ENCODE measurements at regions not wholly inside any gene's neighbourhood (a gene's known extent, or its start where the extent isn't known, plus 50 kb on each side); places are given as distances from the start of the nearest gene placed in this dataset.

GRCh38 chr10:78829565-78829964 lies 239.2 kb upstream of the ZMIZ1 start:
- CTCF ChIA-PET (ENCODE audit: unreplicated experiment), result no interaction called here
- H3K4me3 ChIP-seq (ENCODE audit: low read depth, low read length, poor library complexity, severe bottlenecking), result no peak overlapping the region

GRCh38 chr10:78830062-78830975 lies 238.4 kb upstream of the ZMIZ1 start:
- Histone ChIP-seq H3K9me3 (ENCODE audit: low read length) (no peaks in the 10 kb centered on the region), H3K36me3 (ENCODE audit: insufficient read depth, low read length) (no peaks in the 10 kb centered on the region), H3K4me1 (ENCODE audit: insufficient read depth, low read length, poor library complexity, severe bottlenecking) (no peaks in the 10 kb centered on the region), H3K4me3 (ENCODE audit: low read depth, low read length, poor library complexity, severe bottlenecking) (no peak overlapping the region), H3K9me2 (ENCODE audit: insufficient read depth, low read length) (no peaks in the 10 kb centered on the region), H3K79me2 (ENCODE audit: insufficient read depth, low read depth, low read length) (no peaks in the 10 kb centered on the region), H3K27ac (ENCODE audit: low read depth, low read length, poor library complexity, severe bottlenecking) (no peak overlapping the region), H4K20me1 (ENCODE audit: insufficient read depth, low read length) (no peaks in the 10 kb centered on the region), H3K4me2 (ENCODE audit: low read length) (no peak overlapping the region), H2AFZ (ENCODE audit: low read length) (no peak overlapping the region)
- ChIA-PET POLR2A (no interaction called here), CTCF (ENCODE audit: unreplicated experiment) (no interaction called here)
- no TSS peak for BruUV-seq (replicated peaks)
- TF ChIP-seq CTCF (conservative IDR thresholded peaks at IDR 0.05; ENCODE audit: low read length), result no peak
- no peak for TF ChIP-seq EZH2phosphoT487 (IDR thresholded peaks at IDR 0.05; ENCODE audit: borderline replicate concordance, low read depth, low read length)
- intact Hi-C loops (cut with micrococcal nuclease; ENCODE audit: unreplicated experiment), result no loop called here
- DNase-seq (ENCODE audit: low spot score), result no peak

More at GRCh38 chr10:78829565-78829964, 239.2 kb upstream of the ZMIZ1 start:
- Histone ChIP-seq H3K79me2 (ENCODE audit: insufficient read depth, low read depth, low read length) (no peaks in the 10 kb centered on the region), H3K27ac (ENCODE audit: low read depth, low read length, poor library complexity, severe bottlenecking) (no peak overlapping the region), H3K9me2 (ENCODE audit: insufficient read depth, low read length) (no peaks in the 10 kb centered on the region), H3K4me2 (ENCODE audit: low read length) (no peak overlapping the region), H4K20me1 (ENCODE audit: insufficient read depth, low read length) (no peaks in the 10 kb centered on the region), H3K4me1 (ENCODE audit: insufficient read depth, low read length, poor library complexity, severe bottlenecking) (no peaks in the 10 kb centered on the region), H3K36me3 (ENCODE audit: insufficient read depth, low read length) (no peaks in the 10 kb centered on the region), H2AFZ (ENCODE audit: low read length) (no peak overlapping the region), H3K9me3 (ENCODE audit: low read length) (no peaks in the 10 kb centered on the region)
- POLR2A ChIA-PET, result no interaction called here
- intact Hi-C loops (cut with micrococcal nuclease; ENCODE audit: unreplicated experiment), result no loop called here
- DNase-seq (ENCODE audit: low spot score), result no peak
- no TSS peak for BruUV-seq (replicated peaks)
- TF ChIP-seq EZH2phosphoT487 (IDR thresholded peaks at IDR 0.05; ENCODE audit: borderline replicate concordance, low read depth, low read length) (no peak), CTCF (conservative IDR thresholded peaks at IDR 0.05; ENCODE audit: low read length) (no peak)

GRCh38 chr10:78830976-78831375 lies 237.8 kb upstream of the ZMIZ1 start:
- BruUV-seq (replicated peaks), result no TSS peak
- Histone ChIP-seq H3K36me3 (ENCODE audit: insufficient read depth, low read length) (no peaks in the 10 kb centered on the region), H3K79me2 (ENCODE audit: insufficient read depth, low read depth, low read length) (no peaks in the 10 kb centered on the region), H3K4me1 (ENCODE audit: insufficient read depth, low read length, poor library complexity, severe bottlenecking) (no peaks in the 10 kb centered on the region), H3K4me2 (ENCODE audit: low read length) (no peak overlapping the region), H4K20me1 (ENCODE audit: insufficient read depth, low read length) (no peaks in the 10 kb centered on the region), H3K4me3 (ENCODE audit: low read depth, low read length, poor library complexity, severe bottlenecking) (no peak overlapping the region), H2AFZ (ENCODE audit: low read length) (no peak overlapping the region), H3K9me3 (ENCODE audit: low read length) (no peaks in the 10 kb centered on the region), H3K27ac (ENCODE audit: low read depth, low read length, poor library complexity, severe bottlenecking) (no peak overlapping the region), H3K9me2 (ENCODE audit: insufficient read depth, low read length) (no peaks in the 10 kb centered on the region)
- intact Hi-C loops (cut with micrococcal nuclease; ENCODE audit: unreplicated experiment), result no loop called here
- POLR2A ChIA-PET, result no interaction called here
- TF ChIP-seq EZH2phosphoT487 (IDR thresholded peaks at IDR 0.05; ENCODE audit: borderline replicate concordance, low read depth, low read length), result no peak
- TF ChIP-seq CTCF (conservative IDR thresholded peaks at IDR 0.05; ENCODE audit: low read length), result no peak
- no peak for DNase-seq (ENCODE audit: low spot score)
- CTCF ChIA-PET (ENCODE audit: unreplicated experiment), result no interaction called here

Data from OCI-LY7 (cell line).